SK-N-SH (cell line): ENCODE measurements at regions not wholly inside any gene's neighbourhood (a gene's known extent, or its start where the extent isn't known, plus 50 kb on each side); places are given as distances from the start of the nearest gene placed in this dataset.

ENCODE experiments used
- CTCF ChIA-PET: fragments of 300-600, 350-600 bp; formaldehyde crosslinking; extraction: SDS; loops from one replicate; lab custom pipeline; 2021; lab: Yijun Ruan, JAX
- POLR2A ChIA-PET: fragments of 350-600 bp; sonication (Branson Sonifier 250); formaldehyde crosslinking; extraction: SDS; loops from one replicate; lab custom pipeline; 2020; ENCODE audit warnings: antibody characterized with exemption, inconsistent platforms; lab: Yijun Ruan, JAX
- DNase-seq: peaks from one replicate; pipeline ENCODE4 v3.0.0; 2012
- H2AFZ ChIP-seq: fragments of 200-600 bp; sonication (generic); 2 replicates; pipeline ENCODE4 v1.8.1; 2016; ENCODE audit warnings: antibody characterized with exemption, mild to moderate bottlenecking, low read depth
- H3F3A ChIP-seq: fragments of 200-600 bp; sonication (generic); replicated peaks from 2 replicates; pipeline ENCODE3; 2016; ENCODE audit warnings: antibody characterized with exemption, mild to moderate bottlenecking; ENCODE audit not compliant: insufficient read depth
- H3K27ac ChIP-seq, 2 experiments: fragments of 200-500 bp in 1 of 2; fragments of 200-600 bp in 1 of 2; sonication (Bioruptor generic) in 1 of 2; sonication (generic), shearing (Covaris generic) in 1 of 2; 2 replicates each; pipeline versions ENCODE4 v1.5.1 to v1.6.1; 2014 to 2016; ENCODE audit warnings: low read depth in 2 of 2, inconsistent platforms in 1 of 2, low read length in 1 of 2, mild to moderate bottlenecking in 1 of 2, mixed read lengths in 1 of 2
- H3K27me3 ChIP-seq: fragments of 200-600 bp; sonication (generic), shearing (Covaris generic); 2 replicates; pipeline ENCODE4 v1.6.1; 2016; ENCODE audit warnings: mixed run types; ENCODE audit not compliant: insufficient read depth
- H3K36me3 ChIP-seq, 2 experiments: fragments of 200-500 bp in 1 of 2; fragments of 200-600 bp in 1 of 2; sonication (Bioruptor generic) in 1 of 2; sonication (generic) in 1 of 2; replicated peaks in 1 of 2; 2 replicates each; pipeline versions ENCODE3 to v1.5.1; 2014 to 2016; ENCODE audit warnings: low read length in 1 of 2, mild to moderate bottlenecking in 1 of 2; ENCODE audit not compliant: insufficient read depth in 2 of 2, control insufficient read depth in 1 of 2
- H3K4me1 ChIP-seq, 2 experiments: fragments of 200-500 bp in 1 of 2; fragments of 200-600 bp in 1 of 2; sonication (Bioruptor generic) in 1 of 2; sonication (generic), shearing (Covaris generic) in 1 of 2; 2 replicates each; pipeline versions ENCODE4 v1.5.1 to v1.6.1; 2014 to 2016; ENCODE audit warnings: low read depth in 1 of 2, low read length in 1 of 2, mixed run types in 1 of 2; ENCODE audit not compliant: insufficient read depth in 2 of 2, control insufficient read depth in 1 of 2
- H3K4me2 ChIP-seq: fragments of 200-600 bp; sonication (generic), shearing (Covaris generic); 2 replicates; pipeline ENCODE4 v1.6.1; 2017; ENCODE audit warnings: mixed run types
- H3K4me3 ChIP-seq, 2 experiments: fragments of 200-500 bp in 1 of 2; fragments of 200-600 bp in 1 of 2; sonication (Bioruptor generic) in 1 of 2; sonication (generic), shearing (Covaris generic) in 1 of 2; 2 replicates each; pipeline versions ENCODE4 v1.5.1 to v1.8.1; 2014 to 2016; ENCODE audit warnings: low read depth in 2 of 2, inconsistent platforms in 1 of 2, low read length in 1 of 2, mild to moderate bottlenecking in 1 of 2, mixed read lengths in 1 of 2, moderate library complexity in 1 of 2
- H3K79me2 ChIP-seq: fragments of 200-600 bp; sonication (generic); 2 replicates; pipeline ENCODE4 v1.8.1; 2017; ENCODE audit warnings: mild to moderate bottlenecking; ENCODE audit not compliant: insufficient read depth
- H3K9ac ChIP-seq: fragments of 200-600 bp; sonication (generic); 2 replicates; pipeline ENCODE4 v1.6.1; 2017; ENCODE audit warnings: mixed run types
- H3K9me2 ChIP-seq: fragments of 200-600 bp; sonication (generic); 2 replicates; pipeline ENCODE4 v1.6.1; 2017; ENCODE audit warnings: mixed run types
- H3K9me3 ChIP-seq: fragments of 200-600 bp; sonication (generic); 2 replicates; pipeline ENCODE4 v1.6.1; 2017; ENCODE audit warnings: mixed run types, mild to moderate bottlenecking, moderate library complexity
- H4K20me1 ChIP-seq: fragments of 200-600 bp; sonication (generic); 2 replicates; pipeline ENCODE4 v1.6.1; 2017; ENCODE audit warnings: mild to moderate bottlenecking, mixed run types; ENCODE audit not compliant: insufficient read depth
- CTCF ChIP-seq: fragments of 200-600 bp; sonication (generic); IDR thresholded peaks from 2 replicates; pipeline ENCODE4 v1.6.1; 2017; ENCODE audit warnings: antibody characterized with exemption, mild to moderate bottlenecking, moderate library complexity
- ELF1 ChIP-seq: IDR thresholded peaks from 2 replicates; pipeline ENCODE4 v1.4.0; 2012
- EP300 ChIP-seq, 2 experiments: IDR thresholded peaks; 2 replicates each; pipeline versions ENCODE4 v1.4.0 to v1.6.1; 2012; ENCODE audit warnings: borderline replicate concordance in 1 of 2, low read depth in 1 of 2, low read length in 1 of 2
- FOSL2 ChIP-seq: IDR thresholded peaks from 2 replicates; pipeline ENCODE4 v1.4.0; 2012; ENCODE audit warnings: low read depth, mild to moderate bottlenecking, moderate library complexity, borderline replicate concordance
- FOXM1 ChIP-seq: IDR thresholded peaks from 2 replicates; pipeline ENCODE4 v1.4.0; 2012; ENCODE audit warnings: low read depth, mild to moderate bottlenecking
- NFIC ChIP-seq: IDR thresholded peaks from 2 replicates; pipeline ENCODE4 v1.4.0; 2012; ENCODE audit warnings: borderline replicate concordance
- RAD21 ChIP-seq: IDR thresholded peaks from 2 replicates; pipeline ENCODE4 v1.6.1; 2012; ENCODE audit warnings: mild to moderate bottlenecking, low read length
- SMC3 ChIP-seq: IDR thresholded peaks from 2 replicates; pipeline ENCODE4 v1.6.1; 2012; ENCODE audit warnings: low read depth, low read length, improper control_type of control experiment
- USF1 ChIP-seq: IDR thresholded peaks from 2 replicates; pipeline ENCODE4 v1.4.0; 2012; ENCODE audit warnings: low read depth, borderline replicate concordance
- WGBS: methylation state at CpG from one replicate; pipeline ENCODE4 v1.1.6; 2017; ENCODE audit warnings: low lambda C conversion rate; 5-methylcytosine and 5-hydroxymethylcytosine counted together

GRCh38 chr5:110255194-110255593, 471.3 kb downstream of the TMEM232 start:
- H3K4me2 ChIP-seq, result no peak overlapping the region
- POLR2A ChIA-PET, result no interaction called here
- CTCF ChIA-PET, result no interaction called here
- peaks cover 0 to 10% of the 10 kb centered on the region in 2 experiments; a peak in 3 of 4 replicates for H3K4me1 ChIP-seq
- H2AFZ ChIP-seq, result no peak overlapping the region
- H3K4me3 ChIP-seq, result no peak overlapping the region
- no peaks in the 10 kb centered on the region for H3K9me3 ChIP-seq
- H3K36me3 ChIP-seq, result no peaks in the 10 kb centered on the region
- H4K20me1 ChIP-seq, result no peaks in the 10 kb centered on the region
- no peaks in the 10 kb centered on the region for H3F3A ChIP-seq
- TF ChIP-seq ELF1, result no peak
- TF ChIP-seq FOXM1, result no peak
- TF ChIP-seq RAD21, result no peak
- TF ChIP-seq, all 33 proteins: peak for 0
- DNase-seq, result no peak
- Histone ChIP-seq H3K27me3 (no peaks in the 10 kb centered on the region), H3K9ac (no peak overlapping the region), H3K79me2 (no peaks in the 10 kb centered on the region), H3K9me2 (no peaks in the 10 kb centered on the region), H3K27ac (no peak overlapping the region)
- 57% methylated on average over 1 of the region's 1 CpG for WGBS

- no peaks in the 10 kb centered on the region for H3K9me2 ChIP-seq
- H2AFZ ChIP-seq, result no peak overlapping the region
Measured at GRCh38 chr5:110256298-110256697, 470.2 kb downstream of the TMEM232 start.

More at GRCh38 chr5:110256298-110256697, 470.2 kb downstream of the TMEM232 start:
- no peaks in the 10 kb centered on the region for H4K20me1 ChIP-seq
- H3K4me3 ChIP-seq, result no peak overlapping the region
- H3K36me3 ChIP-seq, result no peaks in the 10 kb centered on the region
- TF ChIP-seq RAD21 (no peak), NFIC (no peak), FOSL2 (no peak), SMC3 (no peak), USF1 (no peak), CTCF (no peak), EP300 (IDR thresholded peaks at IDR 0.05; ENCODE audit: borderline replicate concordance in 1 of 2, low read depth in 1 of 2, low read length in 1 of 2) (no peak)
- ChIA-PET POLR2A (no interaction called here), CTCF (no interaction called here)
- H3K79me2 ChIP-seq, result no peaks in the 10 kb centered on the region
- no peaks in the 10 kb centered on the region for H3F3A ChIP-seq
- H3K4me1 ChIP-seq, result peaks cover 0 to 10% of the 10 kb centered on the region in 2 experiments; a peak in 3 of 4 replicates
- H3K27me3 ChIP-seq, result no peaks in the 10 kb centered on the region
- no peak overlapping the region for H3K9ac ChIP-seq
- no peak overlapping the region for H3K27ac ChIP-seq
- 30% methylated on average over 2 of the region's 2 CpGs for WGBS
- no peak overlapping the region for H3K4me2 ChIP-seq
- H3K9me3 ChIP-seq, result no peaks in the 10 kb centered on the region
- no peak for DNase-seq
